ENCODE measurements at regions not wholly inside any gene's neighbourhood (a gene's known extent, or its start where the extent isn't known, plus 50 kb on each side); places are given as distances from the start of the nearest gene placed in this dataset.

DNA sequence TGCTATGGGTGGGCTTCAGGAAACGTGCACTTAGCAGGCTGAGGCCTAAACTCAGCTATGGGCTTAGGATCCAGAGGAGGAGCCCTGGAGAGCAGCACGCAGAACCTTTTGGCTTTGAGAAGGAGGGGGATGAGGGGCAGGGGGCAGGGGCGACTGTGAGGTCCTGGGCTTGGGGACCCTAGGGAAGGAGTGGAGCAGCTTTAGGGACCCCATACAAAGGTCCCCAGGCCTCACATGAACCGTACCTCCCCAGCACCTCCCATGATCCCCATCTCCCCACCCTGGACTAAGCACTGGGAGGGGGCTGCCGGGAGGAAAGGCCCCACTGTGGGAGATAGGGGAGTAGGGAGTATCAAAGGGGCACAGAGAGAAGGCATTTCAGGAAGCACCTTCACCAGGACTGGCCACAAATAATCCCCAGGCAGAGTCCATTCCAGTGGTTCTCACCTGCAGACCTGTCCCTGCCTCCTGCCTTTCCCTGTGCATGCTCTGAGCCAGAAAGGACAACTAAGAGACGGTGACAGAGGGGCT is 62.0 kb upstream of the KLF13 start:
- peak; percentile 23 to 24 for DNase-seq

DNA sequence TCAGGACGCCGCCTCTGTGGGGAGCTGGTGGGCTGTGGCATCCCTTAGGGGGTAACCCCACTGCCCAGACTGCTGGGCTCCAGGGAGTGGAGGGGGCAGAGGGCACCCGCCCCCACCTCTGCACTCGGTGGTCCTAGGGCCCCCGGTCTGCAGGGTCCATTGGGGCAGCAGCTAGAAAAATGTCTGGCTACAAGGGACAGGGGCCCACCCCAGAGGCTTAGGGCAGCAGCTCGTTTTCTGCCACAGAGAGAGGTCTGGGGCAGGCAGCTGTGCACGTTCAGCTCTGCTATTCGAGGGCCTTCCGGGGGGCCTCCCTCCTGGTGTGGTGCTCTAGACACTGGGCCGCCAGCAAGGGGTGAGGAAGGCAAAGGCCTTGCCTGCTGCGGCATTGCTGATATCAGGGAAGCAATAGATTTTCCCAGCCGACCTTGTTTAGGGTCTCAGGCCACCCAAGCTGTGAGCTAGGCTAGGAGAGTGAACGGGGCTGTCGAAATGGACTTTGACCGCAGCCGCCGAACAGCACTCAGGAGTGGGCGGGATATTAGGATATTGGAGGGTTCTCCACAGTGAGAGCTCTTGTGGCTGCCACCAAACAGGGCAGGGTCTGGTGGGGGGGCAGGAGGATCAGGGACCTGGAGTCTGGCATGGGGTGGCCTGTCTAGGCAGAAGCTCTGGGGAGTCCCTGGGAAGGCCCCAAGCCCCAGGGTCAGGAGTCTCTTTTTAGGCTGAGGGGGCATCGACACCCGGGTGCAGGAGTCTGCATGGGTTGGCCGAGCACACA is 61.4 kb upstream of the KLF13 start:
- peak; percentile 25 to 26 for DNase-seq

DNA sequence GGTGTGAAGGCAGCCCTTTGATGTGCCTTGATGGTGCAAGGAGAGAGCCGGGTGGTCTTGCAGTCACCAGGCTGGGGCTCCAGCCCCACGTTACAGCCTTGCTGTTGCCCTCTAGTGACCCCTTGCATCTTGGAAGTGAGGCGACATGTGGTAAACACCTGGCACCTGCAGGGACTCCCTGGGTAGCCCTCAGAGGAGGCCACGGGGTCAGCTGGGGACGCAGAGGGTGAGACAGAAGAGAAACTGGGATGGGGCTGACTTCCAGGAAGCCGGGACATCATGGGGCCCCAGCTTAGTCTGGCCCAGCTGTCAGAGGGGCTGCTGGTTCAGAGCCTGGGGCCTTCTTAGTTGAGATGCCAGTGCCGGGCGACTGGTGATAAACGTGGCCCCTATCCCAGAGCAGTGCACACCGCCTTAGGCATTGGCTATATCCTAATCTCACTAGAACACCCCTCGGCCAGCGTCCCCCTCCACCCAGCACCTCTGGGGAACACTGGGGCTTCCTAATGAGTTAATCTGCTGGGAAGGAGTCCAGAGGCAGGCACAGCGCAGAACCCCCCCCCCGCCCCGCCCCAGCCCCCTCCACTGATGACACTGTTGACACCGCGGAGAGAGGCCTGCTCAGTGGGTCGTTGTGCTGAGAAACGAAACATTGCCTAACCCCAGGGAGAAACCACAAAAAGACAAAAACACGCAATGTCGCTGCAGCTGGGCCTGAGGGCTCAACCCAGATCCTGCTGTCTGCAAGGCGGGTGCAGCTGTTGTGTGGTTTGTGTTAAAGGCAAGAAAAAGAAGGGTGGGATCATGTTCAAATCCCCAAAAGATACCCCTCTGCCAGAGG is 60.5 kb upstream of the KLF13 start:
- DNase-seq: peak; percentile 72 to 75

DNA sequence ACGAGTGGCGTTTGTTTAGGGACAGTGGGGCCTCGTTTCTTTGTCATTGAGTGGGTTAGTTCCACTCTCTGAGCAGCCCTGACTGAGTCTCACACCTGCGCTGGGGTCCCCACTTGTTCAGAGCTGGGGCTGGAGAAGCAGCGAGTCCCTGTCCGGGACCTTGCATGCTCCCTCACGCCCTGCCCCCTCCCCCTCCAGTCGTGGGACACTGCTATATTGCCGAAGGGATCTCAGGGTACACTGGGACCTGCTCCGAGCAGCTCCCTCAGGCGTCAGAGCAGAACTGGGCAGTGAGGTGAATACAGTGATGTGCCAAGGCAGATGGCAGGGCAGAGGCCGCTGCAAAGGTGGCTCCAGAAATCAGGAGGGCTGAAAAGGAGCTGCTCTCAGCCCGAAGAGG is 59.9 kb upstream of the KLF13 start:
- no peak for DNase-seq

DNA sequence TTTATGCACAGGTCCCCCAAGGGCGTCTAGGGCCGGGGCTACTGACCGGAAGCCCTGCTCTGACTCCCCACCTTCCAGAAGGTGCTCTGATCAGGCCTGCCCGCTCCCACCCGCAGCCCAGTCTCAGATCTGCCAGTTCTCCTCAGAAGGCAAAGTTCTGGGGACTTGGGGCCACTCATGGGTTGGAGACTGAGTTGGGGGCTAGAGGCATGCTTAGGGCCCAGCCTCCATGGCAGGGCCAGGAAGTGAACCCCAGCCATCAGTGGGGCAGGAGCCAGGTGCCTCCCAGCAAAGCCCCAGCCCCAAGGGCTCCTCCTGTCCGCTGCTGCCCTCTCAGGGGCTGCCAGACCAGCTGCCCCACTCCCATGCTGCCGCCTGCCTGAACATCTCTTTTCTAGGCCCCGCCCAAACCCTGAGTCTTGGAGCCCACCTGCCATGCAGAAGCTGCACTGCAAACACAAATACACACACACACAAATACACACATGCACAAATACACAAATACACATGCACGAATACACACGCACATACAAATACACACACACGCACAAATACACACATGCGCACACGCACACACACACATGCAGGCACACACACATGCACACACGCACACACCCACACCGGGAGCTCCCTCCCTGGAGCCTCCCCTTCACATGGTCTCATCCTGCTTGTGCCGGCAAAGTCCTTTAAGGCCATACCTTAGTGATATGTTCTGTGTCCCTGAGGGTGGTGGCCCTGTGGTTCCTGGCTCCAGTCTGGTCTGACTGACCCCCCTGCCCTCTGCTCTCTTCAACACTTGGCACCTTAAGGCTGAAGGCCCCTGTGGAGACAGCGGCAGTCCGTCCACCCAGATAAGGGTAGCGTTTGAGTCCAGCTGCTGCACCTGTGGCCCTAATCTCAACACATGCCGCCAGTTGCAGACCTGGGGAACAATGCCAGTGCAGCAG is 59.2 kb upstream of the KLF13 start:
- peak; percentile 16 to 17 for DNase-seq

DNA sequence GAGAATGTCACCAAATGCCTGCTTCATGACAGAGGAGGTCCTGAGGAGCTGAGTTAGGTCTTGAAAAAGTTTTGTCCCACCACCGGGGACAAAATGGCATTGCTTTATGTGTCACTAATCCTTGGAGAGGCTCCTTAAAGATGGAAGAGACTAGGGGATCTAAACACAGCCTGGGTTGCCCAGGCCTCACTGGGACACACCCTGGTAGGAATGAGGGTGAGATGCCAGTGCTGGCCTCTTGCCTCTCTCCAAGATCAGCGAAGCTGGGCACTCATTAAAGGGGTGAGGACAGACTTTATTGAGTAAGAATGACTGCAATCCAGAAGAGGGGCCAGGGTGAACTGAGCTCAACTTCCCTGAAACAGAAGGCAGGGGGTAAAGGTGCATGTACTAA is 58.5 kb upstream of the KLF13 start:
- peak; percentile 14 to 17 for DNase-seq

DNA sequence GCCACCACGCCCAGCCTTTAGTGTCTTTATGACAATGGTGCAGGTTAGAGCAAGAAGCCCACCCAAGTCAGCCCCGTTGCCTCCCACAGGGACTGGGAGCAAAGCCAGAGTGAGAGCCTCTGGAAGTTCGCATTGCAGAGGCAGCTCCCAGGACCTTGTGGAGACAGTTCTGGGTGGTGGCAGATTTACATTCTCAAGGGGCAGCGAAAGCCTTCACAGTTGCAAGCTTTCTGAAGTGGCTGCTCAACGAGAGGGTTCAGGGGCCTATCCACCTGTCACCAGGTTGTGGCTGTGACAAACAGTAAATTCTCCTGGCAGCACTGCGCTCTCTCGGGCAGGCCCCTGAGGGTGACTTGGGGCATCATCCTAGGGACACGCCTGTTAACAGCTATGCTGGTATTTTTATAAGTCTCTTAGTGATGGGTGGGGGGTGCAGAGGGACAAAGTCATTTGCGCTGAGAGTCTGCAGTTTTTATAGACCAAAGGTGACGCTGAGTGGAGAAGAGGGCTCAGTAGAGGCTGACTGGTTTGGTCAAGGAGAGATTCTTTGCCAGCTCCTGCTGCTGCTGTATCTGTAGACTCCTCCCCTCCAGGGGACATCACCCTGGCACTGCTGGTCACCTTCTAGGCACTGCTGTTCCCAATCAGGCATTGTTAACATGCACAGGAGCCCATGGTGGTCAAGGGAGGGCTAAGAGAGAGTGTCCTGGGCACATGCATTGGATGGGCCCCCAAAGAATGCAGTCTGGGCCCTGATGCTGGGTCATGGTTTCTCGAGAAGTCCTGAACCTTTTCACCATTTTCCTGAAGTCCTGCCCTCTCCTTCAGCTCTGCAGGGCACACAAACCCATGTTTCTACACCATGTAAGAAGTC is 57.5 kb upstream of the KLF13 start:
- DNase-seq: peak; percentile 15 to 17

DNA sequence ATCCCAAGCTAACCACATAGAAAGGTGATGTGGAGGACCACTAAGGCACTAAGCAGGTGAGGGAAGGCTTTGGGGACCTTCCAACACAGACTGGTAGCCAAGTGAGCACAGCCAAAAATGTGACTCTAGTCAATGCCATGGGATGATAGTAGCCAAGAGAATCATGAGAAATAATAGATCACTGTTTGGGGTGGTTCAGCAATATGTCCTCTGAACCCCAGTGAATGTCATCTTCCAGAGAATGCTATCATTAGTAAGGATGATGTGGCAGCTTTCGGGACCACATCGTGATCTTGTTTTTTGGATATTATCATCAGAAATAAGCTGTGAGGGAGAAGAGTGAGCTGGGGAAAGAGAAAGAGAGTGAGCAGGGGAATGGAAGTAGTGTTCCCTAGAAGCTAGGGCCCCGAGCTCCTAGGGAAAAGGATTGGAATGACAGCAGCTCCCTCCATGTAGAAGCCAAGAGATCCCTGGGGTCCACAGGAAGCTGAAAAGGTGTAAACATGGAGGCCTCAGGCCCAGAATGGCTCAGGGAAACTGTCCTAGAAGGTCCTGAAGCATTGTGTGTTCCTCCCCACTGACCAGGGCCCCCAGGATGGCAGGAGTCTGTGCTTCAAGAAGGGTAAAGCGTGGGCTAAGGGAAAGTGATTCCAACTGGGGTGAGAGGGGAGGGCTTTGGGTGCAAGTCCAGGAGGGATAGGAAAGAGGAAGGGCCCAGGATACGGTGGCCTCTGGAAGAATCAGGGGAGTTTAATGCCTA is 56.6 kb upstream of the KLF13 start:
- DNase-seq: peak in 1 of 2 experiments; percentile 11

DNA sequence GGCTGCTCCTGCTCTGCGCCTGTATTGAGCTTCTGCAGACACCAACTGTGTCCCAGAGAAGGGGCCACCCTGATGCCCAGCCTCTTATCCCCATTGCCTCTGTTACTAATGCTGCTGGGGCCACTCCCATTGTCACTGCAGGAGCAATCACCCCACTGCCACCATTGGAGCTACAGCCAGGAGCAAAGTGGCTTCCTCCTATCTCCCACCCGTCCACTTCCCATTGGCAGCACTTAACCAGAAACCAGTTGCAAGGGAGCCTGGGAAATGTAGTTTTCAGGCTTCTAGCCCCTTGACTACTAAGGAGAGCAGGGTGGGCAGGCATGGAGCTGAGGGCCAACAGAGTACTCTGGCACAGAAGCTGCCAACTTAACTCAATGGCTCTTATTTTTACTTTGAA is 55.9 kb upstream of the KLF13 start:
- DNase-seq: peak in 1 of 2 experiments; percentile 14

DNA sequence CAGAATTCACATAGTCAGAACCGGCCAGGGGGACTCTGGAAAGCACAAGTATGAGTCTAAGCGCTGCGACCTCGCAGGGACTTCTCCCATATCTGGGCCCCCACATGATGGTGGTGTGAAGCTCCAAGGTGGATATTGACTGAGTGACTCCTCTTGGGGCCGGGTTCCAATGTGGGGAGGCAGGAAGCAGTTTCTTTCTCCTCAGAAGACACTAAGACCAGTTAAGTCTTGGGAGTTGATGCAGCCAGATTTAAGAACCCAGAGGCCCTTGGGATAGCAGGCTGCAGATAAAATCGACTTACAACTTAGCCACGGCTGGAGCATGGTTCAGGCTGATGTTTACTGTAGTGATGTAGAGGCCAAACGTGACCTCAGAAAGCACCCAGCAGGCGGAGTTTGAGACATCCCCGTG is 55.4 kb upstream of the KLF13 start:
- DNase-seq: peak; percentile 12 to 14

DNA sequence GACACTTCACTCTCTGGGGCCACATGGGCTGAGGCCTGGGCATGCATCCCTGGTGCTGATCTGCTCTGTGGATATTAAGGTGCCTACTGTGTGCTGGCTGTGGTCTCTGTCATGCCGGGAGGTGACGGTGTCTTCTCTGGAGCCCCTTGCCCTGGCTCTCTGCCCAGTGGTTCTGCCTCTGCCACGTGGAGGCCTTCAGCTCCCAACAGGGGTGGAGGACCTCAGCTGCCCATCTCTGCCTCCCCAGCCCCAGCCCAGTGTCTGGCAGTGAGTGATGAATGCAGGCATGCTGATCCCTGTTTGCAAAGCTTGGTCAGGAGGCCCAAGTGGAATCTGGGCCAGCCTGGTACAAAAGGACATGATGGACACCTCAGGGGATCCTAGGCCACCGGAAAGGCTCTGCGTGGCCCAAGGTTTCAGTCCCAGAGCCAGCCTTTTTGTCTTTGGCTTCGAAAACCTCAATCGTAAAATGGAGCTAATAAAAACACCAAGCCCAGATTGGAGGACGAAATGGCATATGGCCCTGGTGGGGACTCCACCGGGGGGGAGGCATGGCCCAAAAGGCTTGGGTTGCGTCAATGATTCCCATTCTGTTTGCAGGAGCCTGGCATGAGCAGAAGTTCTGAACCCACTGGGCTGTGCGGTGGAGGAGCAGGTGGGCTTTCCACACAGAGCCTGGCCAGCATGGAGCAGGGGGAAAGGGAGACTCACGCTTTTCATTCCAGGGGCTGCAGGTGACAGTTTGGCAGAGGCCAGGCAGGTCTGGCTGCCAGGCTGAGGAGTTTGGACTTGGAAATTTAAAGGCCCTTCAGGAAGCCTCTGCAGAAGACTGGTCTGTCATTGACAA is 54.7 kb upstream of the KLF13 start:
- DNase-seq: peak in 1 of 2 experiments; percentile 13

DNA sequence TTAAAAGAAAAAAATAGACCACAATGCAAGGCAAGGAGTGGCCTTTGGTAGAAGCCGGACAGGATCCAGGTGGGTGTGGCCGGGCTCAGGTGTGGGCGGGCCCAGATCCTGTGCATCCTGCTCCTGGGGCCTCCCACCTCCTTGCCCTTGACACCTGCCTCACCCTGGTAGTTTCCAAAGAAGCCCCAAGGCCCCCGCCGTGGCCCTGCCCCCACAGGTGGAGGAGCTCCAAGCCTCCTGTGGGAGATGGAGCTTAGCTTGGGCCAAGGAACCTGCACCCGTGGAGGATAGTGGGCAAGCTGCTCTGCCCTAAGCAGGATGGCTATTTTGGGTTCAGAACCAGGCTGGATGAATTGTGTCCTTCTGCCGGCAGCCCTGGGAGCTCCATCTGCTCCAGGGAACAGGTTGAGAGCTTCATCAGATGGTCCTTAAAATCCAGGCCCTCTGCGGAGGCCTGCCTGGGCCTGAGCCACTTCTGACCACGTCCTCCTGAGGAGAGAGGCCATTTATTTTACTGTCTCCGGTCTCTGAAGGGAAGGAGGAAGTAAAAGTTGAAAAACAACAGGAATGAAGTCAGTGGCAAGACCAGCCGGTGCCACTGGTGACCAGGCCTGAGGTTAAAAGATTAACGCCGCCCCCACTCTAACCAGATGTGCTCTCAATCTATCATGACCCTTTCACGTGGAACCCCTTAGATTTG is 53.9 kb upstream of the KLF13 start:
- peak; percentile 8 to 11 for DNase-seq

DNA sequence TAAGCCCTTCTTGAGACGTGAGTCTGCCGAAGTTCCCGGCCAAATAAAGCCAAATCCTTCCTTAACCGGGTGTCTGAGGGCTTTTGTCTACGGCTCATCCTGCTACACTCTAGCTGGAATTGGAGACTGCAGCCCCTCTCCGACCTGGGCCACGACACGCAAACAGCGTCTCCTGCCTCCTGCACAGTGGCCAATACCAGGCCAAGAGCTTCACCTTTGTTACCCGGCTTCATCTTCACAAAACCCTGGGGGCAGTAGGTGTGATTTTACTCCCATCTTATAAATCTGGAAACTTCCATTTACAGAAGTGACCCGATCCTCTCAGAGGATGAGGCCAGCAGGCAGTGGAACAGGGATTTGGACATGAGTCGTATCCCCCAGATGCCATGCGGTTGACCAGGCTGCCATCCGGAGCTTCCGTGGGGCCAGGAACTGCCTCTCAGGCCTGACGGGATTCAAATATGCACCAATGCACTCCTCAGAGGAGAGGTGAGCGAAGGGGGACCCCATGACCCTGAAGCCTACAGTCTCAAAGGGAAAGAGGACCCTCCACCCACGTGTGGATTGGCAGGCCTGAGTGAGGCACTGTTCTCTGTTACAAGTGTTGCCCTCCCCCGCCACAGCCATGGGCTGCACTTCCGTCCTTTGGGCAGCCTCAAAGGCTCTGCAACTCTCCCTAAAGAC is 53.2 kb upstream of the KLF13 start:
- DNase-seq: peak; percentile 12 to 19

DNA sequence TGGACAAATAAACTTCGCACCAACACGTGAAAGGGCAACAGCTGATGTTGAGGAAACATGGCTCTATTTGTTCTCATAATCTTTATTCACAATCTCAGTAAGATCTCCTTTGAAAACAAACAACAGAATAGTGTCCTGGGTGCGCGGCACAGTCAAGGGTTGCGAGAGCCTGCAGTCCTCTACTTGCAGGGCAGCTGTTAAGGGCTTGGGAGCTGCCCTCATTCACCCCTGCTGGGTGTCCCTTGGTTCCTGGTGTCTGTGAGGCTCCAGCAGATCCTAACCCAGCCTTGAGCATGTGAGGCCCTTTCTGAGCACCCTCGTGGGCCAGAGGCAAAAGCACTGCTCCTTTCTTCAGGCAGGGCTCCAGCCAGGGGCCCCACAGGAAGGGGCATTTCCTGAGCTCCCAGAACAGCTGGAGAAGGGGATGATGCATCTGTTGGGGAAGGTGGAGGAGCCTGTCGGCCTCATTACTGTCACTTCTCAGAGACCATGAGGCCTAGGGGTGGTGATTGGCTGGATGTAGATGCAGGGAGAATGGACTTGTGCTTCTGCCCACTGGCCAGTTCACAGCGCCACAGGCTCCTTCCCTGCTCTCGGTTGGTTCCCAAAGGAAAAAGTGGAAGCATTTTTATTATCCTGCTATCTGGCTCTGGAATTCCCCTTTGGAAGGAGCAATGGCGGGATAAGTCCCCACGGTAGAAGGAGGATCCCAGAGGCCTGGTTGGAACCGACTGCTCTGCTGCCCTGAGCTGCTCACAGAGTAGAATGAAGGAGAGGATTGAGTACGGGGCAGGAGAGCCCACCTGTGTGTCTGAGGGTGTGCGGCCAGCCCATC is 51.9 kb upstream of the KLF13 start:
- peak in 1 of 2 experiments; percentile 13 for DNase-seq

DNA sequence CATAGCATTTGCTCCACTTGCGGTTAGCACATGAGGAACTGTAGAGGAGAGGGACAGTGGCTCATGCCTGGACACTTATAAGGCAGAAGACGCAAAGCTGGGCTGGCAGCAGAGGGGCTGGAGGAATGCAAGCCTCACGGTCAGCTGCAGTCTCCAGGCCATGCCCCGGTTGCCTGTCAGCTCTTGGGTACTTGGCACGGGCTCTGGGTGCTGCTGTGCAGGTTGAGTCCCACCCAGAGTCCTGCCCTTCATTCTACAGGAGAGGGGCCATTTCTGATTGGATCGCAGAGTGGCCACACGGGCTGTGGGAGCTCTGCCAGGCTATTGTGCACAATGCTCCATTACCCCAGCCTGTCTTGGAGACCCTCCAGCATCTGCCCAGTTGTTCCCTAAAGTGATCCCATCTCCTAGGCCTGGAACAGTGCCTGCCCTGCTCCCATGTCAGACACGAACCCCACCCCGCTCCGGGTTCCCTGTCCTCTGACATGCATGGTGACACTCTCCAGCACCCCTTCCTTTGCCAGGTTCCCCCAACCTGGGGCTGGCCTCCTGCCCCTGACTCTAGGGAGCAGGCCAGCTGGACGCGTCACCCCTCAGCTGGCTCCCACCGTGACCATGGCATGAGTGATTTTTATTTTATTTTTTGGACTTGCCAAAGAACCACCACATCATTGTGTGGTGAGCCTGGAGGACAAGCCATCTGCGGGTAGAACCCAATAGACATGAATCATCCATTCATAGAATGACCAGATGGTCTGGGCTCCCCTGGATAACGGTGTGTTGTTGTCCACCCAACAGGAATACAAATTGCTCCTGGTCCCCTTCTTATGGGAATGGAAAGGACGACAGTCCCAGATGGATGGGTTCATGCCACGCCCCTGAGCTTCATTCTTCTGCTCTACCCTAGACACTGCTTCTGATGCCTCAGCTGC is 51.0 kb upstream of the KLF13 start:
- DNase-seq: peak in 1 of 2 experiments; percentile 8

DNA sequence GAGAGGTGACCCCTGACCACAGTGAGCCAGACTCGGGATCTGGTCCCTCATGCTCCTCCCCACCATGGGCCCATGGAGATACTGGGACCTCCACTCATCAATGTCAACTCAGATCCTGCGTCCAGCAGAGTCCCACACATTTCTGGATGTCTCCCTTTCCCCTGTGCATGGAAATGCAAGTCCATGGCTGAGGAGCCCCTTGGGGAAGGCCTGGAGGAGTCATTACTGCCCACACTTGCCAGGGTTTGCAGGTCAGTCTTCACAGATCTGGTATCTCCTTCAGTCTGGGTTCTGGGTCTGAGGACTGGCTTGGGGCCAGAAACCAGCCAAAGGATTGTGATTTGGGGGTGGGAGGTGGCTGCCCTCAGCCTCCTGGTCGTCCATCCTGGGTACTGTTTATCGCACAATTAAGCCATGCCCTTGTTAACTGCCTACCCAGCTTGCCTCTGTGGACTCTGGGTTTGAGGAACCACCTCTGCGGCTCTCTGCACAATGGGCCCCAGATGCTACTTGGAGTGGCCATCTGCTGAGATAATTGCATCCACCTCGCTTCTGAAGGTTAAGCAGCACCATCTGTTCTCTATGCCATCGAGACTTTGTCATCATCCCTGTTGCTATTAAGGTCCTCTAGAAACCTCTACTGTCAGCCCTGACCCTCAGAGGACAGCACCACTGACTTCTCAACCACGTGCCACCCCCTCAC is 49.9 kb upstream of the KLF13 start:
- DNase-seq: peak in 1 of 2 experiments; percentile 11
